IgD-negative memory B cell (primary cell): ENCODE measurements at regions not wholly inside any gene's neighbourhood (a gene's known extent, or its start where the extent isn't known, plus 50 kb on each side); places are given as distances from the start of the nearest gene placed in this dataset.
"Not testable (repeated sequence)": the region's sequence is repeated elsewhere in the genome, so short reads cannot be mapped to it uniquely, and the experiment has no call there.

Source experiments
- H3K27ac Mint-ChIP-seq, 3 donors: one replicate each; pipeline ENCODE4 v1.8.0; 2020 to 2022; ENCODE audit warnings: mild to moderate bottlenecking in 3 of 3, mixed read lengths in 3 of 3, moderate library complexity in 1 of 3
- H3K27me3 Mint-ChIP-seq: one replicate; pipeline ENCODE4 v1.8.0; 2021; ENCODE audit warnings: mixed read lengths
- H3K36me3 Mint-ChIP-seq: one replicate; pipeline ENCODE4 v1.8.0; 2020; ENCODE audit warnings: mild to moderate bottlenecking, mixed read lengths
- H3K4me1 Mint-ChIP-seq, 3 donors: one replicate each; pipeline ENCODE4 v1.8.0; 2020 to 2022; ENCODE audit warnings: mixed read lengths in 3 of 3, mild to moderate bottlenecking in 1 of 3
- H3K4me3 Mint-ChIP-seq, 4 donors: one replicate each; pipeline ENCODE4 v1.8.0; 2020 to 2022; ENCODE audit warnings: mild to moderate bottlenecking in 4 of 4, mixed read lengths in 4 of 4, moderate library complexity in 3 of 4
- H3K9me3 Mint-ChIP-seq, 3 donors: one replicate each; pipeline ENCODE4 v1.8.0; 2020 to 2021; ENCODE audit warnings: mixed read lengths in 3 of 3, mild to moderate bottlenecking in 1 of 3

- Mint-ChIP-seq H3K27ac (no peak overlapping the region), H3K4me3 (no peak overlapping the region), H3K36me3 (no peaks in the 10 kb centered on the region), H3K4me1 (no peaks in the 10 kb centered on the region), H3K27me3 (peaks cover 4% of the 10 kb centered on the region), H3K9me3 (no peaks in the 10 kb centered on the region)
These were observed 290.5 kb upstream of the HS6ST1 start for GRCh38 chr2:128608921-128609880.

DNA sequence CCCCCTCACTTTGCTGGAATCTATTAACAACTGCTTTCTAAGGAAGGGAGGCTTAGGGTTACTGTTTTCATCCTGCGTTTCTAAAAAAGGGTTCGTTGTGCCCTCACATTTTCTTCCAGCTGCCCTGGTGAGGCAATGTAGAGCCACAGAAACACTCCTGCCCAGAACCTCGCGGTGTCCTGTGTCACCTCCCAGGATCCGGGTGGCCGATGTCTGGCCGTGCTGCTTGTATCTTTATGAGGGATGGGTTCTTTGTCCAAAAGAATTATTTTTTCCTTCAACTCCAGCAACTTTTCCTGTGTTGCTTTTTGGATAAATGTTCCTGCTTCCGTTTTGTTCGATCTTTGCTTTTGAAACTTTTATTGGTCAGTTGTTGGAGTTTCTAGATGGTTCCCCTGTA is 291.8 kb upstream of the HS6ST1 start:
- Mint-ChIP-seq H3K27ac (peak overlapping the region in 1 of 3 donors; percentile 5), H3K4me1 (no peaks in the 10 kb centered on the region), H3K4me3 (no peak overlapping the region), H3K36me3 (no peaks in the 10 kb centered on the region), H3K27me3 (peaks cover 4% of the 10 kb centered on the region), H3K9me3 (peaks cover 0 to 3% (median 0%) of the 10 kb centered on the region in 3 donors)

GRCh38 chr2:128611421-128612320 is 293.0 kb upstream of the HS6ST1 start:
- peak overlapping the region in 1 of 4 donors; percentile 17 for H3K4me3 Mint-ChIP-seq
- H3K36me3 Mint-ChIP-seq: no peaks in the 10 kb centered on the region
- peaks cover 0 to 3% (median 0%) of the 10 kb centered on the region in 3 donors for H3K9me3 Mint-ChIP-seq
- peaks cover 4% of the 10 kb centered on the region for H3K27me3 Mint-ChIP-seq
- no peak overlapping the region for H3K27ac Mint-ChIP-seq
- H3K4me1 Mint-ChIP-seq: no peaks in the 10 kb centered on the region

DNA sequence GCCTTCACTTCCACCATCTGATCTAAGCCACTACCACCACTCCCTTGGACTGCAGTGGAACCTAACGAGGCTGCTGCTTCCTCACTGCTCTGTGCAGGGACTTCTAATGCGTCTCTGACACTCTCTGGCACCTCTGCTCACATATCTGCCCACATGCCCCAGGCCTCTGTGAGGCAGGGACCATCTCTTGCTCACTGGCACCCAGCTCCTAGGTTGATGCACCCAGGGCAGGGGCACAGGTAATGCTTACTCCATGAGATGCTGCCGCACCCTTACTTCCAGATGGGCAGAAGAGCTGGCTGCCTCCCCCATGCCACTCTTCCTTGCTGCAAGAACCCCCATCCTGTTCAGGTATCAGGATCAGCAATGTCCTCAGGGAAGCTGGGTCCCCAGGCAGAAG is 294.0 kb upstream of the HS6ST1 start:
- H3K4me1 Mint-ChIP-seq: no peaks in the 10 kb centered on the region
- peaks cover 4% of the 10 kb centered on the region for H3K27me3 Mint-ChIP-seq
- H3K4me3 Mint-ChIP-seq: no peak overlapping the region
- peaks cover 0 to 3% (median 0%) of the 10 kb centered on the region in 3 donors for H3K9me3 Mint-ChIP-seq
- no peaks in the 10 kb centered on the region for H3K36me3 Mint-ChIP-seq
- H3K27ac Mint-ChIP-seq: no peak overlapping the region

GRCh38 chr2:128613351-128613750 is 294.7 kb upstream of the HS6ST1 start:
- peaks cover 0 to 3% (median 0%) of the 10 kb centered on the region in 3 donors for H3K9me3 Mint-ChIP-seq
- no peaks in the 10 kb centered on the region for H3K36me3 Mint-ChIP-seq
- peaks cover 4% of the 10 kb centered on the region for H3K27me3 Mint-ChIP-seq
- peak overlapping the region in 1 of 3 donors; percentile 84 for H3K27ac Mint-ChIP-seq
- no peak overlapping the region for H3K4me3 Mint-ChIP-seq
- no peaks in the 10 kb centered on the region for H3K4me1 Mint-ChIP-seq

DNA sequence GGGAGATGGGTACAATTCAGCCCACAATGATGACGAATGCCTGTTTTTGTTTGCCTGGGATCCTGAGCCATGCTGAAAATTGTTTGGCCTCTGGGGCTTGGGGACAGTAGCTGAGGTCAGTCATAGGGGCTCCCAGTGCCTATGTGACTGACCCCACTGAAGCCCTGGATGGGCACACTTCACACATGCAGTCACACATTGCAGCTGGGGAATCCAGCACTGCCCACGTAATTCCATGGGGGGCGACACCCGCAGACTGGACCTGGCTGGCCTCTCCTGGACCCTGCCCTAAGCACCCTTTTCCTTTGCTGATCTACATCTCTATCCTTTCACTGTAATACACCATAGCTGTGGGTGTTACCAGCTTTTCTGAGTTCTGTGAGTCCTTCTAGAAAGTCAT is 295.2 kb upstream of the HS6ST1 start:
- H3K27ac Mint-ChIP-seq: peak overlapping the region in 1 of 3 donors; percentile 84
- H3K4me3 Mint-ChIP-seq: no peak overlapping the region

DNA sequence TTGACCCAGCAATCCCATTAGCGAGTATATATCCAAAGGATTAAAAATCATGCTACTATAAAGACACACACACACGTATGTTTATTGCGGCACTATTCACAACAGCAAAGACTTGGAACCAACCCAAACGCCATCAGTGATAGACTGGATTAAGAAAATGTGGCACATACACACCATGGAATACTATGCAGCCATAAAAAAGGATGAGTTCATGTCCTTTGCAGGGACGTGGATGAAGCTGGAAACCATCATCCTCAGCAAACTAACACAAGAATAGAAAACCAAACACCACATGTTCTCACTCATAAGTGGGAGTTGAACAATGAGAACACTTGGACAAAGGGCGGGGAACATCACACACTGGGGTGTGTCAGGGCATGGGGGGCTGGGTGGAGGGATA is 296.2 kb upstream of the HS6ST1 start:
- H3K27ac Mint-ChIP-seq, H3K27me3 Mint-ChIP-seq: not testable (repeated sequence)

More for the DNA sequence above, 295.2 kb upstream of the HS6ST1 start:
- Mint-ChIP-seq H3K9me3 (peaks cover 0 to 3% (median 0%) of the 10 kb centered on the region in 3 donors), H3K27me3 (peaks cover 4% of the 10 kb centered on the region), H3K4me1 (no peaks in the 10 kb centered on the region), H3K36me3 (no peaks in the 10 kb centered on the region)

DNA sequence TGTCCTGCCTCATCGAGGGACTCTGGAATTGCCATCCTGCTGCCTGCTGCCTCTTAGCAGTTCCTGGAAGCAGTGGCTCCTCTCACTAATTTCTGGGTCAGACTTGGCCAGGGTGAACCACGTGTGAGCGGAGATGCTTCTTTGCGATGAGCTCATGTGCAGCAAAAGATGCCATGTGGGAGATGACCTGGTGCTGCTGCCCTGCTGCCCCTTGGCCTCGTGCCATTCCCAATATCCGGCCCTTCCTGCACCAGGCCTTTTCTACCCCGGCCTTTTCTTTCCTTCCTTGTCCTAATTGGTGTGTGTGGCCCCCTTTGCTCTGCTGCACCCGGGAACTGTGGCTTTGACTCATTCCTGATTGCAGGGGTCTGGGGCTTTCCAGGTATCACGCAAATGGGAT is 296.9 kb upstream of the HS6ST1 start:
- Mint-ChIP-seq H3K27ac (no peak overlapping the region), H3K36me3 (no peaks in the 10 kb centered on the region), H3K27me3 (peaks cover 4% of the 10 kb centered on the region), H3K9me3 (peaks cover 0 to 3% (median 0%) of the 10 kb centered on the region in 3 donors), H3K4me1 (no peaks in the 10 kb centered on the region), H3K4me3 (no peak overlapping the region)

More for the DNA sequence above, 296.2 kb upstream of the HS6ST1 start:
- H3K9me3 Mint-ChIP-seq, H3K4me3 Mint-ChIP-seq, H3K36me3 Mint-ChIP-seq, H3K4me1 Mint-ChIP-seq: not testable (repeated sequence)

DNA sequence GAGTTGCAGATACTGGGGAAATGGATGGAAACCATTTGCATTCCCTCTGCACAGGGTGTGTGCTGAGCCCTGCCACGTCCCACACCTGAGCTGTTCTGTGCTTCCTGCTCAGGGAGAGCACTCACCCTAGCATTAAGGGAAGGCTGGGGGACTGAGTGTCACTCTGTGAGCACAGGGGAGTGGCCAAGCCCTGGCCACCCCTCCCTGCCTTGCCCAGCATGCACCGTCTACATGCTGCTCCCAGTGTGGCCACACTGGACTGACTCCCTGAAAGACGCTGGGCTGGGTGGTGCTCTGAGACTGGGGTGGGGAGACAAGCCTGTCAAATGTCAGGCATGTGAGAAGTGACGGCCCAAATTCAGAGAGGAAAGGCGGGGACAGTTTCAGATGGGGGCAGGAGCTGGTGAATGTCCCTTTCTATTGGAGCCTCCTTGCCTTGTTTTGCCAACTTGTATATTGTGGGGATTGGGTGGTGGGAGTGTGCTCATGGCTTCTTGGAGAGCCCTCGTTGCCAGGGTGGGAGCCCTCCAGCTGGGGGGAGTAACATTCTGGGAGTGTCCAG is 298.4 kb upstream of the HS6ST1 start:
- H3K4me3 Mint-ChIP-seq: no peak overlapping the region

GRCh38 chr2:128617661-128618060 is 299.0 kb upstream of the HS6ST1 start:
- H3K27me3 Mint-ChIP-seq: no peaks in the 10 kb centered on the region
- H3K9me3 Mint-ChIP-seq: peaks cover 0 to 3% (median 0%) of the 10 kb centered on the region in 3 donors
- H3K27ac Mint-ChIP-seq: no peak overlapping the region
- no peak overlapping the region for H3K4me3 Mint-ChIP-seq
- no peaks in the 10 kb centered on the region for H3K4me1 Mint-ChIP-seq
- no peaks in the 10 kb centered on the region for H3K36me3 Mint-ChIP-seq

More for the DNA sequence above, 298.4 kb upstream of the HS6ST1 start:
- Mint-ChIP-seq H3K9me3 (peaks cover 0 to 3% (median 0%) of the 10 kb centered on the region in 3 donors), H3K36me3 (no peaks in the 10 kb centered on the region), H3K27ac (no peak overlapping the region), H3K27me3 (no peaks in the 10 kb centered on the region), H3K4me1 (no peaks in the 10 kb centered on the region)

DNA sequence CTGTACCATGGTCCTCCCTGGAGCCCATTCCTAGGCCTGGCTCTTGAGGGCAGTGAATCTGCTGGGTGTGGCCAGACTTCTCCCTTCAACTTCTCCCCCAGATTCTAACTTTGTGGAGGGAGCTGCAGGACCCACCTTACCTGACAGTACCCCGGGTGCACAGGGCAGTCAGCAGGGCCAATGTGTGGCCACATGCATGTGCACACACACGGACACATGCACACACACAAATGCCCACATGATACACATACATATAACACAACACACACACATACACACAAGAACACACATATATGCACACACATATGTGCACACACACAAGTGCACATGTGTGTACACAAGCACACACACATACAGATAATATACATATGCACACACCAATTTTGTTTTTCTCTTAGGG is 300.0 kb upstream of the HS6ST1 start:
- Mint-ChIP-seq H3K36me3 (no peaks in the 10 kb centered on the region), H3K4me1 (no peaks in the 10 kb centered on the region), H3K27ac (no peak overlapping the region), H3K9me3 (peaks cover 0 to 3% (median 0%) of the 10 kb centered on the region in 3 donors), H3K4me3 (no peak overlapping the region), H3K27me3 (no peaks in the 10 kb centered on the region)

- Mint-ChIP-seq H3K4me3 (no peak overlapping the region), H3K36me3 (no peaks in the 10 kb centered on the region), H3K27me3 (no peaks in the 10 kb centered on the region), H3K4me1 (no peaks in the 10 kb centered on the region), H3K27ac (no peak overlapping the region), H3K9me3 (peaks cover 0 to 3% (median 0%) of the 10 kb centered on the region in 3 donors)
These were observed 301.0 kb upstream of the HS6ST1 start for GRCh38 chr2:128619471-128620325.

- H3K27me3 Mint-ChIP-seq: peaks cover 2% of the 10 kb centered on the region
- no peak overlapping the region for H3K4me3 Mint-ChIP-seq
- no peaks in the 10 kb centered on the region for H3K36me3 Mint-ChIP-seq
- H3K27ac Mint-ChIP-seq: no peak overlapping the region
- no peaks in the 10 kb centered on the region for H3K9me3 Mint-ChIP-seq
- H3K4me1 Mint-ChIP-seq: no peaks in the 10 kb centered on the region
These were observed 302.4 kb upstream of the HS6ST1 start for GRCh38 chr2:128621074-128621473.

DNA sequence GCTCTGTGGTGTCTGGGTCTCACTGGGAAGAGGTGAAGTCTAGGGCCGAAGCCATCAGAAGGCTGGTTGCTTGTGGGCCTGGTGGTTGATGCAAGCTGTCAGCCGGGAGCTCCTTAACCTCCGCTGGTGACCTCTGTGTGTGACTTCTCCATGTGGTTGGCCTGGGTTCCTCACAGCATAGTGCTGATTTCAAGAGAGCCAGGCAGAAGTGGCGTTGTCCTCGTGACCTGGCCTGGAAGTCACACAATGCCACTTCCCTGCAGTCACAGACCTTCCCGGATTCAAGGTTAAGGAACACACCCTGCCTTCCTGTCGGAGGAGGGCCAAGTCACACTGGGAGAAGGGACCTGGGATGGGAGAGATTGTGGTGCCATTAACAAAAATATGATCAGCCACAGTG is 303.7 kb upstream of the HS6ST1 start:
- no peaks in the 10 kb centered on the region for H3K9me3 Mint-ChIP-seq
- H3K27me3 Mint-ChIP-seq: peaks cover 2% of the 10 kb centered on the region
- H3K27ac Mint-ChIP-seq: no peak overlapping the region
- H3K4me1 Mint-ChIP-seq: no peaks in the 10 kb centered on the region
- no peaks in the 10 kb centered on the region for H3K36me3 Mint-ChIP-seq
- no peak overlapping the region for H3K4me3 Mint-ChIP-seq
